GM12872 (cell line): ENCODE measurements at regions not wholly inside any gene's neighbourhood (a gene's known extent, or its start where the extent isn't known, plus 50 kb on each side); places are given as distances from the start of the nearest gene placed in this dataset.

Experiments
- CTCF ChIP-seq: IDR thresholded peaks from 3 replicates; pipeline ENCODE4 v1.5.1; 2011; ENCODE audit warnings: low read depth, mild to moderate bottlenecking, low read length, moderate library complexity; ENCODE audit not compliant: insufficient read depth

DNA sequence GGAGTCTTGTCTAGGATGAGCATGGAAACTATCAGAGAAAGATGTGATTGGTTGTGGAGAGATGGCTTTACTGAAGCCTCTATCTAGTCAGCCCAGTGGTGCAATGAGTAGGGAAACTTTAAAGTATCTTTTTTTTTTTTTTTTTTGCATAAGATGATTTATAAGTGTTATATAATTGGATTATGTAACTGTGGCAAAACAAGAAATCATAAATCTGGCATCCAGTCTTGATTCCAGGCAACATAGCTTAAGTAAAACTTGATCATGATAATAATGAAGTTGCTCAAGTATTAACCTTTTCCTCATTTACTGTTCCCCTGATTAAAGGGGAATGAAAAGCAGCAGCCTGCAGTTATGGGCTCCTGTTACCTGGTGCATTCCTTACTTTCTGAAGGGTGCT lies 538.0 kb upstream of the ATP2B1 start:
- TF ChIP-seq CTCF: no peak

DNA sequence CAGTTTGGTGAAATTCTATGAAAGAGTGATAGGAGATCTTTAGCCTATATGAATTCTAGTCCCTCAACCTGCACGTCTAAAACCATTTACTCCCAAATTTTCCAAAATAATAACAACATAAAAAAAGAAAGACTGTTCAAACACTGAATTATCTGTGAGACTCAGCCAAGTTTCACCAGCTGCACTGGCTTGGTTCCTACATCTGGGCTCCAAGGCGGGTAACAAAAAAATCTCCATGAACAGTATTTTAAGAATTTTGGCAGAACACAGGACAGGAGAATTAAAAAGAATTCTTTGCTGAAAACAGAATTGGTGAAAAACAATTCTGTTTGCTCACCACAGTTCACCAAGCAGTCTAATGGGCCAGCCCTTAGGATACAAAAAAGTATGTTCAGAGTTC lies 536.8 kb upstream of the ATP2B1 start:
- no peak for TF ChIP-seq CTCF

GRCh38 chr12:90244232-90244631 lies 535.6 kb upstream of the ATP2B1 start:
- no peak for TF ChIP-seq CTCF

DNA sequence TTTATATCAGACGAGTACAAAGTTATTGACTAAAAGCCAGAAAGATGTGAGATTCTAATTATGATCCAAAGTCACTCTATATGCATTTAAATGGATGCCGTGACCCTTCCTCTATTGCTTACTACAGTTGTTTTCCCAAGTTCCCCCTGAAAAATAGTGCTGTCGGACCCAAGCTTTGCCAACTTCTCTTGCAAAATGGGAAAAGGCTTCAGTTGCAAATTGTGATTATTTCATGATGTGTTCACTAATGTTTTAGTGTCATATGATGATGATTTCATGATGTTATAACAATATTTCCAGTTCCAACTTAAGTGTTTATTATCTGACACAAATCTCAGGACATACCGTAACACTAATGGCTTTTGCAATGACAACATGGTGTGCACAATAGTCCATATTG lies 534.6 kb upstream of the ATP2B1 start:
- no peak for TF ChIP-seq CTCF

DNA sequence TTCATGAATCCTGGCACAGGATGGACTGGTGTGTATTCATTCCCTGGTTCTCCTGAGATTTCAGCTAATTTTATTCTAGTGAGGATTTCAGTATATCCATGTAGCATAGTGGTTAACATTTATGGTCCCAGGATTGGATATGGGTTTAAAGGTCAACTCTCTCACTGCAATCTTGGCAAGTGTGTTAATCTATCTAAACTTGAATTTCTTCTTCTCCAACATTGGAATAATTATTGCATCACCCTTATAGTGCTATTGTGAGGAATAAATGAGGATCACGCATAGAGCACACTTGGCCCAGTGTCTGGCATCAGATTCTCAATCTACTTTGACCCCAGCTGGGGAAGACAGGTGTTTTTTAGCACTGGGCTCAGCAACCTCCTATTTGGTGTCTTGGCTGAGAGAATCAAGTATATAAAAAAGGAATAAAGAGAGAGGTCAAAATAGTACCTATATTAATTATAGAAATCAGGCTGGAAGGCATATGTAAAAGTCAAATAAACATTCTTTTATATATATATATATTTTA lies 531.2 kb upstream of the ATP2B1 start:
- no peak for TF ChIP-seq CTCF

DNA sequence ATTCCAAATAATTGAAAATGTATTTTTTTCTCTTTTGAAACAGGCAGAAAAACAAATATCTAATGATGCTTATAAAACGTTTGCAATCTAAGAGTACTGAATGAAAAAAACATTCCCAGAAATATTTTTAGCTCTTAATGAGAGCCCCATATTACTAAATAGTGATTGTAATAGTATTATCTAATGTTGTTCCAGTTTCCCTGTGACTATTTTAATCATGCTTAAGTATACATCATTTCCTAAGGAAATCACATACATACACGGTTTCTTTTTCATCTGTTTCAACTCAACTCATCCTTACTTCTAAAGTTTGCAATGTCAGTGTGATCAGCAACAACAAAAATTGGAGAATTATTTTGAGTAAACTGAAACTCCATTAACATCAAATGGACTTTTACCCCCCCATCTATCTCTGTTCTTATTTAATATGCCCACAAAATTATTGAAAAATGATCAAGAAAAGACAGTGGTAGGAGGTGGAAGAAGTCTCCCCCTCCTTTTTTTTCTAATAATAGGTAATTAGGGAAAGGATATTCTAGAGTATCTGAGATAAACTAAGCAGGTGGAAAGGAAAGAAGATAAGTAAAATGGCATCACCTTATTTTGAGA lies 530.1 kb upstream of the ATP2B1 start:
- no peak for TF ChIP-seq CTCF

- TF ChIP-seq CTCF: no peak
Observed at GRCh38 chr12:90237841-90238240, 529.2 kb upstream of the ATP2B1 start.
